ENCODE measurements at regions not wholly inside any gene's neighbourhood (a gene's known extent, or its start where the extent isn't known, plus 50 kb on each side); places are given as distances from the start of the nearest gene placed in this dataset.

GRCh38 chr1:56330391-56331026, 248.9 kb downstream of the PLPP3 start:
- TF ChIP-seq CTCF (conservative IDR thresholded peaks at IDR 0.05; ENCODE audit: low read length): no peak
- no peak for TF ChIP-seq EZH2phosphoT487 (IDR thresholded peaks at IDR 0.05; ENCODE audit: borderline replicate concordance, low read depth, low read length)
- POLR2A ChIA-PET: interaction anchor here (0.6 kb wide), 1 partner anchor 339 kb away, joined by 4 read pairs; no protein-coding TSS in a partner anchor
- Histone ChIP-seq H4K20me1 (ENCODE audit: insufficient read depth, low read length) (no peaks in the 10 kb centered on the region), H3K27ac (ENCODE audit: low read depth, low read length, poor library complexity, severe bottlenecking) (no peak overlapping the region), H3K9me3 (ENCODE audit: low read length) (no peaks in the 10 kb centered on the region), H3K79me2 (ENCODE audit: insufficient read depth, low read depth, low read length) (no peaks in the 10 kb centered on the region), H3K36me3 (ENCODE audit: insufficient read depth, low read length) (no peaks in the 10 kb centered on the region), H3K4me3 (ENCODE audit: low read depth, low read length, poor library complexity, severe bottlenecking) (no peak overlapping the region), H2AFZ (ENCODE audit: low read length) (no peak overlapping the region), H3K9me2 (ENCODE audit: insufficient read depth, low read length) (no peaks in the 10 kb centered on the region), H3K4me2 (ENCODE audit: low read length) (no peak overlapping the region), H3K4me1 (ENCODE audit: insufficient read depth, low read length, poor library complexity, severe bottlenecking) (no peaks in the 10 kb centered on the region)
- CTCF ChIA-PET (ENCODE audit: unreplicated experiment): no interaction called here
- intact Hi-C loops (cut with micrococcal nuclease; ENCODE audit: unreplicated experiment): no loop called here
- no peak for DNase-seq (ENCODE audit: low spot score)
- no TSS peak for BruUV-seq (replicated peaks)

- Histone ChIP-seq H3K27ac (ENCODE audit: low read depth, low read length, poor library complexity, severe bottlenecking) (no peak overlapping the region), H4K20me1 (ENCODE audit: insufficient read depth, low read length) (no peaks in the 10 kb centered on the region), H3K9me2 (ENCODE audit: insufficient read depth, low read length) (no peaks in the 10 kb centered on the region), H3K4me3 (ENCODE audit: low read depth, low read length, poor library complexity, severe bottlenecking) (no peak overlapping the region), H2AFZ (ENCODE audit: low read length) (no peak overlapping the region), H3K36me3 (ENCODE audit: insufficient read depth, low read length) (no peaks in the 10 kb centered on the region), H3K9me3 (ENCODE audit: low read length) (no peaks in the 10 kb centered on the region), H3K4me2 (ENCODE audit: low read length) (no peak overlapping the region), H3K4me1 (ENCODE audit: insufficient read depth, low read length, poor library complexity, severe bottlenecking) (no peaks in the 10 kb centered on the region), H3K79me2 (ENCODE audit: insufficient read depth, low read depth, low read length) (no peaks in the 10 kb centered on the region)
- TF ChIP-seq EZH2phosphoT487 (IDR thresholded peaks at IDR 0.05; ENCODE audit: borderline replicate concordance, low read depth, low read length) (no peak), CTCF (conservative IDR thresholded peaks at IDR 0.05; ENCODE audit: low read length) (no peak)
- POLR2A ChIA-PET: no interaction called here
- no peak for DNase-seq (ENCODE audit: low spot score)
- intact Hi-C loops (cut with micrococcal nuclease; ENCODE audit: unreplicated experiment): no loop called here
- CTCF ChIA-PET (ENCODE audit: unreplicated experiment): no interaction called here
- no TSS peak for BruUV-seq (replicated peaks)
Measured at GRCh38 chr1:56329970-56330369, 249.4 kb downstream of the PLPP3 start.

- Histone ChIP-seq H3K9me3 (ENCODE audit: low read length) (no peaks in the 10 kb centered on the region), H3K36me3 (ENCODE audit: insufficient read depth, low read length) (no peaks in the 10 kb centered on the region), H3K4me3 (ENCODE audit: low read depth, low read length, poor library complexity, severe bottlenecking) (no peak overlapping the region), H3K79me2 (ENCODE audit: insufficient read depth, low read depth, low read length) (no peaks in the 10 kb centered on the region), H3K27ac (ENCODE audit: low read depth, low read length, poor library complexity, severe bottlenecking) (no peak overlapping the region), H4K20me1 (ENCODE audit: insufficient read depth, low read length) (no peaks in the 10 kb centered on the region), H2AFZ (ENCODE audit: low read length) (no peak overlapping the region), H3K4me2 (ENCODE audit: low read length) (no peak overlapping the region), H3K9me2 (ENCODE audit: insufficient read depth, low read length) (no peaks in the 10 kb centered on the region), H3K4me1 (ENCODE audit: insufficient read depth, low read length, poor library complexity, severe bottlenecking) (no peaks in the 10 kb centered on the region)
- ChIA-PET CTCF (ENCODE audit: unreplicated experiment) (no interaction called here), POLR2A (interaction anchor here (0.7 kb wide), 1 partner anchor 10 kb away, joined by 3 read pairs; no protein-coding TSS in a partner anchor)
- no TSS peak for BruUV-seq (replicated peaks)
- intact Hi-C loops (cut with micrococcal nuclease; ENCODE audit: unreplicated experiment): no loop called here
- no peak for DNase-seq (ENCODE audit: low spot score)
- no peak for TF ChIP-seq EZH2phosphoT487 (IDR thresholded peaks at IDR 0.05; ENCODE audit: borderline replicate concordance, low read depth, low read length)
- no peak for TF ChIP-seq CTCF (conservative IDR thresholded peaks at IDR 0.05; ENCODE audit: low read length)
Measured at GRCh38 chr1:56327195-56327594, 252.2 kb downstream of the PLPP3 start.
